NT2/D1 (cell line): ENCODE measurements at regions not wholly inside any gene's neighbourhood (a gene's known extent, or its start where the extent isn't known, plus 50 kb on each side); places are given as distances from the start of the nearest gene placed in this dataset.
"Not testable (repeated sequence)": the region's sequence is repeated elsewhere in the genome, so short reads cannot be mapped to it uniquely, and the experiment has no call there.

Experiments
- DNase-seq: peaks from one replicate; pipeline ENCODE4 v3.0.0-alpha.2; 2011; ENCODE audit warnings: low read depth, low spot score
- H3K27me3 ChIP-seq: 2 replicates; pipeline ENCODE4 v1.6.0; 2011; ENCODE audit warnings: mild to moderate bottlenecking; ENCODE audit not compliant: insufficient read length, insufficient read depth
- H3K36me3 ChIP-seq: 2 replicates; pipeline ENCODE4 v1.6.1; 2011; ENCODE audit warnings: mild to moderate bottlenecking, low read length, mixed read lengths; ENCODE audit not compliant: insufficient read depth, insufficient read length
- H3K4me1 ChIP-seq: 2 replicates; pipeline ENCODE4 v1.5.1; 2011; ENCODE audit not compliant: insufficient read depth, insufficient read length
- H3K4me3 ChIP-seq: 2 replicates; pipeline ENCODE4 v1.5.1; 2011; ENCODE audit warnings: low read depth; ENCODE audit not compliant: insufficient read length
- H3K9ac ChIP-seq: 2 replicates; pipeline ENCODE4 v1.6.0; 2011; ENCODE audit warnings: low read depth; ENCODE audit not compliant: insufficient read length
- H3K9me3 ChIP-seq: 2 replicates; pipeline ENCODE4 v1.5.1; 2011; ENCODE audit warnings: mild to moderate bottlenecking, low read length; ENCODE audit not compliant: insufficient read depth
- SUZ12 ChIP-seq: IDR thresholded peaks from 2 replicates; pipeline ENCODE4 v1.6.1; 2011; ENCODE audit not compliant: insufficient read length, insufficient read depth; ENCODE audit errors: extremely low read depth
- YY1 ChIP-seq: IDR thresholded peaks from 2 replicates; pipeline ENCODE4 v1.6.1; 2011; ENCODE audit not compliant: insufficient read length, insufficient read depth
- ZNF274 ChIP-seq: IDR thresholded peaks from 2 replicates; pipeline ENCODE4 v1.6.1; 2011; ENCODE audit warnings: mild to moderate bottlenecking, low read depth, low read length

DNA sequence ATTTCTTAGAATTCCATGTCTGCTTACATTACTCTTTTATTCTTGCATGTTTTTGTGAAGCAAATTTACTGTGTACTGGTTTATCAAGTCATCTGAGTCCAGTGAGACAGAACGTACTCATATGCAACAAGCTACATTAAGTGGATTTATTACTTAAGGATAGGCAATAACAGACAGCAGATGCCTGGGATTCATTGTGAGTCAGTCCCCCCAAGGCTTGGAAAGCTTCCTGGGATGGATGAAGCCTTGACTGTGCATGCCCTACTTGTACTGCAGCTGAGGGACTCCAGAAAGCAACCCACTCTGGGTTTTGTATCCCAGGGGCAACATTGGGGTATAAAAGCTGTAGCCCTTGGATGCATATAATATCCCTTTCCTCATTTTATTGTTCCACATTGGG lies 113.4 kb upstream of the RAB18 start:
- Histone ChIP-seq H3K9me3 (0 out of 2 replicates have a peak, but pooled peaks cover 4% of the 10 kb centered on the region), H3K4me3 (no peak overlapping the region), H3K9ac (no peak overlapping the region), H3K36me3 (no peaks in the 10 kb centered on the region), H3K4me1 (no peaks in the 10 kb centered on the region), H3K27me3 (no peaks in the 10 kb centered on the region)
- no peak for DNase-seq
- TF ChIP-seq ZNF274 (no peak), SUZ12 (no peak), YY1 (no peak)

- TF ChIP-seq SUZ12 (no peak), YY1 (no peak), ZNF274 (no peak)
- H3K9me3 ChIP-seq = 0 out of 2 replicates have a peak, but pooled peaks cover 4% of the 10 kb centered on the region
- DNase-seq = no peak
- H3K9ac ChIP-seq = no peak overlapping the region
- H3K4me3 ChIP-seq = no peak overlapping the region
- no peaks in the 10 kb centered on the region for H3K27me3 ChIP-seq
- no peaks in the 10 kb centered on the region for H3K4me1 ChIP-seq
- no peaks in the 10 kb centered on the region for H3K36me3 ChIP-seq
These were observed 115.2 kb upstream of the RAB18 start for GRCh38 chr10:27388761-27389399.

- TF ChIP-seq ZNF274 (no peak), YY1 (no peak)
- Histone ChIP-seq H3K9me3 (no peaks in the 10 kb centered on the region), H3K9ac (no peak overlapping the region), H3K36me3 (no peaks in the 10 kb centered on the region), H3K4me3 (no peak overlapping the region), H3K4me1 (no peaks in the 10 kb centered on the region), H3K27me3 (no peaks in the 10 kb centered on the region)
- no peak for DNase-seq
These were observed 120.2 kb upstream of the RAB18 start for GRCh38 chr10:27383595-27384542.

- no peak for DNase-seq
- H3K4me1 ChIP-seq = no peaks in the 10 kb centered on the region
- no peaks in the 10 kb centered on the region for H3K27me3 ChIP-seq
- no peaks in the 10 kb centered on the region for H3K9me3 ChIP-seq
- no peak overlapping the region for H3K4me3 ChIP-seq
- H3K9ac ChIP-seq = no peak overlapping the region
- H3K36me3 ChIP-seq = no peaks in the 10 kb centered on the region
- no peak for TF ChIP-seq SUZ12
- TF ChIP-seq YY1 = no peak
- no peak for TF ChIP-seq ZNF274
These were observed 121.9 kb upstream of the RAB18 start for GRCh38 chr10:27382176-27382575.

DNA sequence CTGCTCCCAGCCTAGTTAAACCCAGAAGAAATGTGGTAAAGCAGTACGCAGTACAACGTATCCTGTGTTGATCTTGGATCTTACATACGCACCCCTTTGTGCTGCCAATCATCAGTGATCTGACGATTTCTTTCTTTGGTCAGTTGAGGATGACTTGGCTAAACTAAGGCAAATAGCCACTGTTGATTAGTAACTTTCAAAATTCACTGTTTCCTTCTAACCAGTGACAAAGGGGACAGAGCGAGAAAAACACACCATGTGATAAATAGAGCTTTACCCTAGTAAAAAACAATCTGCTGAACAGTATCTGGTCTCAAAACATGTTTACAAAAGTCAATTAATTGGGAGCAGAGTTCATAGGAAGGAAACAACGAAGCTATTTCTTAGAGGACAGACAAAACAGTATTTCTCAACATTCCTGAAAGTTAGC lies 123.2 kb upstream of the RAB18 start:
- Histone ChIP-seq H3K4me1 (no peaks in the 10 kb centered on the region), H3K36me3 (no peaks in the 10 kb centered on the region), H3K9me3 (no peaks in the 10 kb centered on the region), H3K27me3 (no peaks in the 10 kb centered on the region), H3K9ac (no peak overlapping the region), H3K4me3 (no peak overlapping the region)
- TF ChIP-seq ZNF274 (no peak), YY1 (no peak), SUZ12 (no peak)
- no peak for DNase-seq

DNA sequence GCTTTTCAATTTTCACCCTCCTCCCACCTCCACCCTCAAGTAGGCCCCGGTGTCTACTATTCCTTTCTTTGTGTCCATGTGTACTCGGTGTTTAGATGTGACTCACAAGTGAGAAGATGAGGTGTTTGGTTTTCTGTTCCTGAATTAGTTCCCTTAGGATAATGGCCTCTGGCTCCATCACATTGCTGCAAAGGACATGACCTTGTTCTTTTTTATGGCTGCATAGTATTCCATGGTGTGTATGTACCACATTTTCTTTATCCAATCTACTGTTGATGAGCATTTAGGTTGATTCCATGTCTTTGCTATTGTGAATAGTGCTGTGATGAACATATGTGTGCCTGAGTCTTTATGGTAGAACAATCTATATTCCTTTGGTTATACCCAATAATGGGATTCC lies 125.1 kb upstream of the RAB18 start:
- H3K4me1 ChIP-seq, H3K9me3 ChIP-seq, H3K27me3 ChIP-seq, H3K9ac ChIP-seq, H3K36me3 ChIP-seq, H3K4me3 ChIP-seq, DNase-seq: not testable (repeated sequence)

DNA sequence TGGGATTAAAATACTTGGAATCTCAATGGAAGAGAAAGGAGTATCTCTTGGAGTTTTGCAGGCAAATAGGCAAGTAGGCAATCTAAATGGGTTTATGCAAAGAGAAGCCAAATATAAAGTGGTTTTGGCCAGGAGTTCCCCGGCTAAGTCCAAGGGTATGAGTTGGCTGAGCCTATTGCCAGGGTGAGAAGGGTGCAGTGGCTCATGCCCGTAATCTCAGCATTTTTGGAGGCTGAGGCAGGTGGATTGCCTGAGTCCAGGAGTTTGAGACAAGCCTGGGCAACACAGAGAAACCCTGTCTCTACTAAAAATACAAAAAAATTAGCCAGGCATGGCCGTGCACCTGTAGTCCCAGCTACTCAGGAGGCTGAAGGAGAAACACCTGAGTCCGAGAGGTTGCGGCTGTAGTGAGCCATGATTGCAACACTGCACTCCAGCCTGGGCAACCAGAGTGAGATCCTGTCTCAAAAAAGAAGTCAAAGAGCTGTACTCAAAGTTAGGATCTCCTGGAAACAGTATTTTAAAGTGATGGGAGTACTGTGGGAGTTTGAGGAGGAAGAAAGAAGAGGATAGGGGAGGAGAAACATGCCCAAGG lies 130.4 kb upstream of the RAB18 start:
- TF ChIP-seq YY1 (no peak), ZNF274 (no peak), SUZ12 (no peak)
- Histone ChIP-seq H3K9ac (no peak overlapping the region), H3K9me3 (no peaks in the 10 kb centered on the region), H3K4me3 (no peak overlapping the region), H3K36me3 (no peaks in the 10 kb centered on the region), H3K4me1 (no peaks in the 10 kb centered on the region), H3K27me3 (no peaks in the 10 kb centered on the region)
- DNase-seq = no peak
